Karpas-422 (cell line): ENCODE measurements at regions not wholly inside any gene's neighbourhood (a gene's known extent, or its start where the extent isn't known, plus 50 kb on each side); places are given as distances from the start of the nearest gene placed in this dataset.

Experiments used
- DNase-seq: peaks from one replicate; pipeline ENCODE4 v3.0.0-alpha.2; 2015
- H2AFZ ChIP-seq: fragments of 200-600 bp; sonication (generic); 2 replicates; pipeline ENCODE4 v1.6.1; 2014; ENCODE audit warnings: antibody characterized with exemption, low read length, mixed read lengths
- H3K27ac ChIP-seq: fragments of 200-600 bp; sonication (generic); 2 replicates; pipeline ENCODE4 v1.5.1; 2014; ENCODE audit warnings: mild to moderate bottlenecking, low read length, moderate library complexity
- H3K27me3 ChIP-seq: fragments of 200-600 bp; sonication (generic); 2 replicates; pipeline ENCODE4 v1.6.1; 2014; ENCODE audit warnings: low read length, mixed read lengths
- H3K36me3 ChIP-seq: fragments of 200-600 bp; sonication (generic); 2 replicates; pipeline ENCODE4 v1.6.1; 2014; ENCODE audit warnings: low read length, mixed read lengths; ENCODE audit not compliant: insufficient read depth
- H3K4me1 ChIP-seq: fragments of 200-600 bp; sonication (generic); 2 replicates; pipeline ENCODE4 v1.6.1; 2014; ENCODE audit warnings: mild to moderate bottlenecking, low read length, mixed read lengths
- H3K4me2 ChIP-seq: fragments of 200-600 bp; sonication (generic); 2 replicates; pipeline ENCODE4 v1.6.1; 2014; ENCODE audit warnings: low read length, low read depth, mild to moderate bottlenecking; ENCODE audit not compliant: poor library complexity, severe bottlenecking
- H3K4me3 ChIP-seq: fragments of 200-600 bp; sonication (generic); 2 replicates; pipeline ENCODE4 v1.5.1; 2014; ENCODE audit warnings: mild to moderate bottlenecking, antibody characterized with exemption, low read length, mixed read lengths
- H3K79me2 ChIP-seq: fragments of 200-600 bp; sonication (generic); 2 replicates; pipeline ENCODE4 v1.6.1; 2014; ENCODE audit warnings: mild to moderate bottlenecking, low read length, mixed read lengths
- H3K9ac ChIP-seq: fragments of 200-600 bp; sonication (generic); 2 replicates; pipeline ENCODE4 v1.6.0; 2014; ENCODE audit warnings: low read length
- H3K9me2 ChIP-seq: fragments of 200-600 bp; sonication (generic), shearing (Covaris generic); replicated peaks from 2 replicates; pipeline ENCODE4 v1.6.0; 2014; ENCODE audit warnings: mild to moderate bottlenecking, low read length, moderate library complexity; ENCODE audit not compliant: insufficient read depth
- H3K9me3 ChIP-seq: fragments of 300-700, 200-600 bp; sonication (generic); 2 replicates; pipeline ENCODE4 v1.6.1; 2014; ENCODE audit warnings: low read length, mixed read lengths
- H4K20me1 ChIP-seq: fragments of 200-600 bp; sonication (generic); 2 replicates; pipeline ENCODE4 v1.6.1; 2014; ENCODE audit warnings: mild to moderate bottlenecking, antibody characterized with exemption, low read length, low read depth; ENCODE audit not compliant: insufficient read depth

GRCh38 chr14:54343272-54344121, 53.3 kb upstream of the CDKN3 start:
- Histone ChIP-seq H3K9me3 (no peaks in the 10 kb centered on the region), H4K20me1 (no peaks in the 10 kb centered on the region), H3K79me2 (no peaks in the 10 kb centered on the region), H3K9me2 (no peaks in the 10 kb centered on the region), H3K4me1 (peaks cover 12% of the 10 kb centered on the region), H3K9ac (no peak overlapping the region), H3K4me2 (no peak overlapping the region), H3K27me3 (no peaks in the 10 kb centered on the region), H2AFZ (no peak overlapping the region), H3K36me3 (no peaks in the 10 kb centered on the region), H3K4me3 (no peak overlapping the region), H3K27ac (no peak overlapping the region)
- DNase-seq, result no peak

- Histone ChIP-seq H3K4me2 (peak overlapping the region; percentile 10), H3K9ac (peak overlapping the region; percentile 22; the same call in 1 of the 2 replicates), H3K9me2 (no peaks in the 10 kb centered on the region), H3K4me1 (peaks cover 12% of the 10 kb centered on the region), H3K79me2 (no peaks in the 10 kb centered on the region), H3K27me3 (no peaks in the 10 kb centered on the region), H4K20me1 (no peaks in the 10 kb centered on the region), H3K9me3 (no peaks in the 10 kb centered on the region), H3K36me3 (no peaks in the 10 kb centered on the region), H2AFZ (peak overlapping the region; percentile 45; the same call in 1 of the 2 replicates), H3K27ac (no peak overlapping the region), H3K4me3 (no peak overlapping the region)
- DNase-seq, result peak; percentile 75
Observed at GRCh38 chr14:54344445-54344844, 52.4 kb upstream of the CDKN3 start.

GRCh38 chr14:54346257-54346656, 50.5 kb upstream of the CDKN3 start:
- Histone ChIP-seq H4K20me1 (no peaks in the 10 kb centered on the region), H3K9ac (no peak overlapping the region), H3K36me3 (no peaks in the 10 kb centered on the region), H2AFZ (no peak overlapping the region), H3K9me3 (no peaks in the 10 kb centered on the region), H3K4me2 (no peak overlapping the region), H3K27me3 (no peaks in the 10 kb centered on the region), H3K9me2 (no peaks in the 10 kb centered on the region), H3K4me1 (peaks cover 12% of the 10 kb centered on the region), H3K27ac (no peak overlapping the region), H3K79me2 (no peaks in the 10 kb centered on the region), H3K4me3 (no peak overlapping the region)
- no peak for DNase-seq
